ENCODE measurements at regions not wholly inside any gene's neighbourhood (a gene's known extent, or its start where the extent isn't known, plus 50 kb on each side); places are given as distances from the start of the nearest gene placed in this dataset.
"Not testable (repeated sequence)": the region's sequence is repeated elsewhere in the genome, so short reads cannot be mapped to it uniquely, and the experiment has no call there.

GRCh38 chr4:34953145-34953799 is 1291.0 kb downstream of the ARAP2 start:
- Histone ChIP-seq H3K27me3 (no peaks in the 10 kb centered on the region), H3K4me1 (no peaks in the 10 kb centered on the region), H3K36me3 (ENCODE audit: low read depth, missing control alignments) (no peaks in the 10 kb centered on the region), H3K9me3 (no peaks in the 10 kb centered on the region), H3K27ac (no peak overlapping the region), H3K4me3 (no peak overlapping the region)
- no peak for DNase-seq
- WGBS, 2 donors, result 77% methylated on average over 8 to 9 of the region's 9 CpGs
- TF ChIP-seq POLR2A (IDR thresholded peaks at IDR 0.05), result no peak
- TF ChIP-seq, protein P1, sequence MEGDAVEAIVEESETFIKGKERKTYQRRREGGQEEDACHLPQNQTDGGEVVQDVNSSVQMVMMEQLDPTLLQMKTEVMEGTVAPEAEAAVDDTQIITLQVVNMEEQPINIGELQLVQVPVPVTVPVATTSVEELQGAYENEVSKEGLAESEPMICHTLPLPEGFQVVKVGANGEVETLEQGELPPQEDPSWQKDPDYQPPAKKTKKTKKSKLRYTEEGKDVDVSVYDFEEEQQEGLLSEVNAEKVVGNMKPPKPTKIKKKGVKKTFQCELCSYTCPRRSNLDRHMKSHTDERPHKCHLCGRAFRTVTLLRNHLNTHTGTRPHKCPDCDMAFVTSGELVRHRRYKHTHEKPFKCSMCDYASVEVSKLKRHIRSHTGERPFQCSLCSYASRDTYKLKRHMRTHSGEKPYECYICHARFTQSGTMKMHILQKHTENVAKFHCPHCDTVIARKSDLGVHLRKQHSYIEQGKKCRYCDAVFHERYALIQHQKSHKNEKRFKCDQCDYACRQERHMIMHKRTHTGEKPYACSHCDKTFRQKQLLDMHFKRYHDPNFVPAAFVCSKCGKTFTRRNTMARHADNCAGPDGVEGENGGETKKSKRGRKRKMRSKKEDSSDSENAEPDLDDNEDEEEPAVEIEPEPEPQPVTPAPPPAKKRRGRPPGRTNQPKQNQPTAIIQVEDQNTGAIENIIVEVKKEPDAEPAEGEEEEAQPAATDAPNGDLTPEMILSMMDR (IDR thresholded peaks at IDR 0.05), result no peak
- intact Hi-C loops (cut with DNase I; ENCODE audit: low total_unique reads), result no loop called here

DNA sequence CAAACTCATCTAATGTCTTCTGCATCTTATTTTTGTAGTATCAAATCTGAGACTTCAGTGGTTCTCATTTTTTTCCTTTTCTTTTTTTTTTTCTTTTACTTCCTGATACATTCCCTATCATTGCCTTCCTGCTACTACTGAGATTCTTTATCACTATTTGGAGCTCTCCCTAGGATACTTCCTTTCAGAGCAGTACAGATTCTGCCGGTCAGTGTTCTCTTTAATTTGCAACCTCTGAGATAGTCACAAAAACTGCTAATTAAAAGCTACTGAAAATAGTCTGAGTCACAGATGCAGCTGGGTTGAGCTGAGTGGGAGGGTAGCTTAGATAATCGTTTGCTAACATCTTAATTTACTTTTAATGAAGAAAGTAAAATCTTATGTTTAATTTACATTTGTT is 1279.7 kb downstream of the ARAP2 start:
- intact Hi-C loops (cut with DNase I; ENCODE audit: low total_unique reads), result no loop called here
- WGBS, 2 donors, result 20 to 37% methylated on average over 2 of the region's 2 CpGs
- Histone ChIP-seq H3K27me3 (no peaks in the 10 kb centered on the region), H3K27ac (no peak overlapping the region), H3K36me3 (ENCODE audit: low read depth, missing control alignments) (no peaks in the 10 kb centered on the region), H3K9me3 (no peaks in the 10 kb centered on the region), H3K4me3 (no peak overlapping the region), H3K4me1 (no peaks in the 10 kb centered on the region)
- TF ChIP-seq, protein P1 (IDR thresholded peaks at IDR 0.05), result no peak
- TF ChIP-seq POLR2A (IDR thresholded peaks at IDR 0.05), result no peak
- no peak for DNase-seq

GRCh38 chr4:34972189-34972588 is 1272.1 kb downstream of the ARAP2 start:
- no peaks in the 10 kb centered on the region for H3K27me3 ChIP-seq
- intact Hi-C loops (cut with DNase I; ENCODE audit: low total_unique reads), result no loop called here
- H3K36me3 ChIP-seq (ENCODE audit: low read depth, missing control alignments), result no peaks in the 10 kb centered on the region
- no peaks in the 10 kb centered on the region for H3K4me1 ChIP-seq
- no peak for DNase-seq
- WGBS, 2 donors, result 98 to 100% methylated on average over 3 of the region's 3 CpGs
- H3K27ac ChIP-seq, result no peak overlapping the region
- H3K4me3 ChIP-seq, result no peak overlapping the region
- no peaks in the 10 kb centered on the region for H3K9me3 ChIP-seq
- no peak for TF ChIP-seq POLR2A (IDR thresholded peaks at IDR 0.05)
- TF ChIP-seq, protein P1 (IDR thresholded peaks at IDR 0.05), result no peak

GRCh38 chr4:34973650-34974312 is 1270.5 kb downstream of the ARAP2 start:
- Histone ChIP-seq H3K4me1 (no peaks in the 10 kb centered on the region), H3K36me3 (ENCODE audit: low read depth, missing control alignments) (no peaks in the 10 kb centered on the region), H3K4me3 (no peak overlapping the region), H3K27me3 (no peaks in the 10 kb centered on the region), H3K27ac (no peak overlapping the region), H3K9me3 (no peaks in the 10 kb centered on the region)
- DNase-seq, result no peak
- TF ChIP-seq, protein P1 (IDR thresholded peaks at IDR 0.05), result no peak
- TF ChIP-seq POLR2A (IDR thresholded peaks at IDR 0.05), result no peak
- intact Hi-C loops (cut with DNase I; ENCODE audit: low total_unique reads), result no loop called here
- 73 to 80% methylated on average over 3 of the region's 3 CpGs for WGBS, 2 donors

DNA sequence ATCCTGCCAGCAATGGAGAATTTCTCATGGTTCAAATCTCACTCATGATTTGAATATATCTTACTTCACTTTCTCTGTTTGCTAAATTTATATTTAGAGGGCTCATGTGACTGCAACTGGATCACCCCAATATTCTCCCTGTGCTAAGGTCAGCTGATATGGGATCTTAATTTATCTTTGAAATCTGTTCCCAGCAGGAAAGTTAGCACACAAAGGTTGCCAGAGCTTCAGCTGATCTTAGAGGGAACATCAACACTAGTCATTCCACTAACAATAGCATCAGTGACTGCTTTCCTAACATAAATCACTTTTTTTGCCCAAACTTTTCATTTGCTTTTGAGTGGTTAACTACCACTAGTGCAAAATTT is 1270.0 kb downstream of the ARAP2 start:
- DNase-seq, result no peak
- Histone ChIP-seq H3K27me3 (no peaks in the 10 kb centered on the region), H3K9me3 (no peaks in the 10 kb centered on the region), H3K36me3 (ENCODE audit: low read depth, missing control alignments) (no peaks in the 10 kb centered on the region), H3K4me3 (no peak overlapping the region), H3K27ac (no peak overlapping the region), H3K4me1 (no peaks in the 10 kb centered on the region)
- TF ChIP-seq POLR2A (IDR thresholded peaks at IDR 0.05), result no peak
- TF ChIP-seq, protein P1 (IDR thresholded peaks at IDR 0.05), result no peak
- intact Hi-C loops (cut with DNase I; ENCODE audit: low total_unique reads), result no loop called here

DNA sequence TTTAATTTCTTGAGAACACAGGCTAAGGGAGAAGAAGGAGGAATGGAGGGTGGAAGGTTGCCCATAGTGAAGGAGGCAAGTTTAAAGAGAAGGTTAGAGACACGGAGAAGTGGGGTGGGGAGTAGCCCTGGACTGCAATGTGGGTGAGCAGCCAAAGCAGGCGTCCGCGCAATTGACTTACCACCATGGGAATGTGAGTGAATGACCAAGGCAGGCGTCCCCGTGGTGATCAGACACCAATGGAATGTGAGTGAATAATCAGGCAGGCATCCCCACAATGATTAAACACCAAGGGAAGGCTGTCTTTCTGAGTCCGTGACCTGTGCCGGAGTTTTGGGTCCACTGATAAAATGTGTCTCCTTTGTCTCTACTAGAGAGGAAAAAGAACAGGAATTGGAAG is 1223.1 kb downstream of the ARAP2 start:
- H3K36me3 ChIP-seq (ENCODE audit: low read depth, missing control alignments); DNase-seq; H3K27ac ChIP-seq; intact Hi-C loops (cut with DNase I; ENCODE audit: low total_unique reads); H3K27me3 ChIP-seq; H3K9me3 ChIP-seq; H3K4me1 ChIP-seq; H3K4me3 ChIP-seq: not testable (repeated sequence)
- WGBS, 2 donors, result 80 to 83% methylated on average over 8 of the region's 8 CpGs
